Lower lobe of right lung (tissue), 2 donors: ENCODE measurements at regions not wholly inside any gene's neighbourhood (a gene's known extent, or its start where the extent isn't known, plus 50 kb on each side); places are given as distances from the start of the nearest gene placed in this dataset.

ENCODE experiments used
- ATAC-seq, 2 donors: fragments of 200-7000 bp; cut with Tn5 transposase; one replicate each; pipeline ENCODE4 v1.9.1; 2020 to 2022; ENCODE audit warnings: mild to moderate bottlenecking in 2 of 2, moderate library complexity in 2 of 2
- DNase-seq: peaks from one replicate; pipeline ENCODE4 v3.0.0-alpha.2; 2020
- H3K27ac ChIP-seq: fragments of 200-600 bp; one replicate; pipeline ENCODE4 v1.8.0; 2022
- H3K27me3 ChIP-seq: fragments of 200-600 bp; one replicate; pipeline ENCODE4 v1.8.0; 2022; ENCODE audit warnings: low read depth
- H3K36me3 ChIP-seq: fragments of 200-600 bp; one replicate; pipeline ENCODE4 v1.8.0; 2022; ENCODE audit warnings: mild to moderate bottlenecking
- H3K4me1 ChIP-seq: fragments of 200-600 bp; one replicate; pipeline ENCODE4 v1.8.0; 2022
- H3K4me3 ChIP-seq: fragments of 200-600 bp; one replicate; pipeline ENCODE4 v1.8.0; 2022; ENCODE audit warnings: mild to moderate bottlenecking
- H3K9me3 ChIP-seq: fragments of 200-600 bp; one replicate; pipeline ENCODE4 v1.8.0; 2022
- CTCF ChIP-seq: fragments of 200-600 bp; IDR thresholded peaks from one replicate; pipeline ENCODE4 v1.8.0; 2022; ENCODE audit warnings: antibody characterized with exemption, mild to moderate bottlenecking
- intact Hi-C: fragments of 100-400 bp; cut with DNase I; formaldehyde crosslinking; loops from one replicate; pipeline ENCODE4 v1.11.0; 2022
- donor health status: DM: no; HTN: yes; CAD: no; lungs with severe emphysema.

DNA sequence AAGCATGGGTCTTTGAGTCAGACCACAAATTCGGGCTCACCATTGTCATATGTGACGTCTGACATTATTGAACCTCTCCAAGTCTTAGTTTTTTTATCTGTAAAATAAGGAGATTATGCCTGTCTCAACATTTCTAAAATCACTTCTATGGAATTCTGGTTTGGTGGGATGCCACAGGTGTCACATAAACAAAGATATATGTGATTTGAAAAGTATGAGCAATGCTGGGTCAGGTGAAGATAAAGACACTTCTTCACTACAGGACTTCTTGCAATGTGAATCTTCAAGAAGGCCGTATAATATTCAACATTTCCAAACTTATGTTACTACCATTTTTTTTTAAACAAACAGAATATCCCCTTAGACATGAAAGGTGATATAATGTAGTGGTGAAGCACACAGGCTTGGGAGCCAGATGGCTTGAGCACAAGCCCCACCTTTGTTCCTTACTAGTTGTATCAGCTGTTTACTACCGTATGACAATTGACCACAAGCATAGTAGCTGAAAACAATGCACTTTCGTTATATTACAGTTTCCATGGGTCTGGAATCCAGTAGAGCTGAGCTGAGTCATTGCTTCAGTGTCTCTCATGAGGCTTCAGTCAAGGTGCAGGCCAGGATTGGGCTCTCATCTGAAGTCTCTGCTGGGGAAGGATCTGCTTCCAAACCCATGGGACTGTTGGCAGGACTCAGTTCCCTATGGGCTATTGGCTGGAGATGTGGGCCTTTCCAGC lies 87.7 kb downstream of the UTP18 start:
- TF ChIP-seq CTCF: no peak
- peaks cover 6% of the 10 kb centered on the region for H3K27me3 ChIP-seq
- H3K27ac ChIP-seq: no peak overlapping the region
- DNase-seq (no peak), ATAC-seq (no peak)
- intact Hi-C loops: no loop called here
- H3K36me3 ChIP-seq: no peaks in the 10 kb centered on the region
- H3K9me3 ChIP-seq: no peaks in the 10 kb centered on the region
- no peak overlapping the region for H3K4me3 ChIP-seq
- no peaks in the 10 kb centered on the region for H3K4me1 ChIP-seq

DNA sequence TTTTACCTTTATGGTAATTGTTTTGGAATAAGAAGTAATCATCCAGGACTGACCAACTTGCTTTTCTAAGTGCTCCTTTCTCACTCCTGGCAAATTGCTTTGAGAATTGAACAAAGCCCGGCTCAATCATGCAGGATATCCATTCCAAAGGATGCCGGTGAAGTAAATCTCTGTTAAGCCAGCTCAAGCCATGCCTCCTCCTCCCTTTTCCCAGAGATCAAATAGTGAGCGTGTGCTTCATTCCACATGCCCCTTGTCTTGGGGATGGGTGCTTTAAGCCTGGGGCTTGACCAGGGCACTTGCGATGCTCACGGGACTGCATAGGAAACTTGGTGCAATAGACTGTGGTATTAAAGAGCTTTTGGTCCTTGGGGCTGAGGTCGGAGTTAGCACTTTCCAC lies 90.7 kb downstream of the UTP18 start:
- Histone ChIP-seq H3K4me1 (no peaks in the 10 kb centered on the region), H3K36me3 (no peaks in the 10 kb centered on the region), H3K27ac (no peak overlapping the region), H3K27me3 (peaks cover 14% of the 10 kb centered on the region), H3K9me3 (no peaks in the 10 kb centered on the region), H3K4me3 (no peak overlapping the region)
- no peak for DNase-seq
- ATAC-seq: no peak
- no peak for TF ChIP-seq CTCF
- intact Hi-C loops: no loop called here

- Histone ChIP-seq H3K27ac (no peak overlapping the region), H3K36me3 (no peaks in the 10 kb centered on the region), H3K9me3 (no peaks in the 10 kb centered on the region), H3K27me3 (peaks cover 14% of the 10 kb centered on the region), H3K4me1 (no peaks in the 10 kb centered on the region), H3K4me3 (no peak overlapping the region)
- DNase-seq (no peak), ATAC-seq (no peak)
- no peak for TF ChIP-seq CTCF
- intact Hi-C loops: no loop called here
Observed at GRCh38 chr17:51351890-51352289, 91.5 kb downstream of the UTP18 start.

DNA sequence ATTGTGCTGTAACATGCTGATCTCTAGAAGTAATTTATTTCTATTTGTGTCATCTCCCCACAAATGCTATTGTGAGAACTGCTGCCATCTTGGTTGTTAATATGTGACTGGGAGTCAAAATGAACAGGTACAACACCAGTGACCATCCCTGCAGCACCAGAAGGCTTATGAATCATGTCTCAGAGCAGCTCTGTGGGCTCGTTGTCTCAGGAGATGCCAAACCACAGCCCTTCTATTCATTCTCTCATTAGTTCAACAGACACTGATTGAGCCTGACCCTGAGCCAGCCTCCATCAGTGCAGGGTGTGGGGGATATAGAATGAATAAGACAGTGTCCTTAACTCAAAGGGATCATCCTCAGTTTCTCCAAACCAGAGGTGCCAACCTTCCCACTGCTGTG lies 92.5 kb downstream of the UTP18 start:
- no peak for ATAC-seq
- H3K9me3 ChIP-seq: no peaks in the 10 kb centered on the region
- TF ChIP-seq CTCF: no peak
- peaks cover 14% of the 10 kb centered on the region for H3K27me3 ChIP-seq
- H3K36me3 ChIP-seq: no peaks in the 10 kb centered on the region
- H3K27ac ChIP-seq: no peak overlapping the region
- intact Hi-C loops: no loop called here
- H3K4me3 ChIP-seq: no peak overlapping the region
- DNase-seq: no peak
- no peaks in the 10 kb centered on the region for H3K4me1 ChIP-seq

GRCh38 chr17:51353296-51353695 lies 93.0 kb downstream of the UTP18 start:
- no peak for DNase-seq
- H3K4me1 ChIP-seq: no peaks in the 10 kb centered on the region
- no peaks in the 10 kb centered on the region for H3K36me3 ChIP-seq
- ATAC-seq: no peak
- no peak overlapping the region for H3K27ac ChIP-seq
- no peak for TF ChIP-seq CTCF
- no peak overlapping the region for H3K4me3 ChIP-seq
- intact Hi-C loops: no loop called here
- peaks cover 14% of the 10 kb centered on the region for H3K27me3 ChIP-seq
- H3K9me3 ChIP-seq: no peaks in the 10 kb centered on the region
